PFSK-1 (cell line): ENCODE measurements at regions not wholly inside any gene's neighbourhood (a gene's known extent, or its start where the extent isn't known, plus 50 kb on each side); places are given as distances from the start of the nearest gene placed in this dataset.

Experiments
- FOXP2 ChIP-seq: optimal IDR thresholded peaks from 2 replicates; pipeline ENCODE3; 2011; ENCODE audit warnings: borderline replicate concordance, control low read depth, inconsistent platforms; ENCODE audit not compliant: insufficient read depth; ENCODE audit errors: extremely low read length, extremely low read depth
- POLR2AphosphoS5 ChIP-seq: IDR thresholded peaks from 2 replicates; pipeline ENCODE4 v1.6.1; 2012; ENCODE audit warnings: low read depth, mild to moderate bottlenecking, control low read depth, low read length, moderate library complexity
- SIN3A ChIP-seq: IDR thresholded peaks from 2 replicates; pipeline ENCODE4 v1.6.1; 2012; ENCODE audit warnings: mild to moderate bottlenecking, low read length, moderate library complexity, borderline replicate concordance; ENCODE audit not compliant: insufficient read depth
- TAF1 ChIP-seq: IDR thresholded peaks from 2 replicates; pipeline ENCODE4 v1.6.1; 2012; ENCODE audit warnings: low read length, control low read depth, borderline replicate concordance; ENCODE audit not compliant: insufficient read depth
- TF ChIP-seq, protein P1 (sequence below), 2 experiments: IDR thresholded peaks; 2 replicates each; pipeline versions ENCODE4 v1.6.1 to v1.8.0; 2011 to 2012; ENCODE audit warnings: low read depth in 2 of 2, low read length in 2 of 2, control low read depth in 1 of 2, inconsistent platforms in 1 of 2, mild to moderate bottlenecking in 1 of 2, moderate library complexity in 1 of 2; ENCODE audit not compliant: insufficient read depth in 1 of 2

DNA sequence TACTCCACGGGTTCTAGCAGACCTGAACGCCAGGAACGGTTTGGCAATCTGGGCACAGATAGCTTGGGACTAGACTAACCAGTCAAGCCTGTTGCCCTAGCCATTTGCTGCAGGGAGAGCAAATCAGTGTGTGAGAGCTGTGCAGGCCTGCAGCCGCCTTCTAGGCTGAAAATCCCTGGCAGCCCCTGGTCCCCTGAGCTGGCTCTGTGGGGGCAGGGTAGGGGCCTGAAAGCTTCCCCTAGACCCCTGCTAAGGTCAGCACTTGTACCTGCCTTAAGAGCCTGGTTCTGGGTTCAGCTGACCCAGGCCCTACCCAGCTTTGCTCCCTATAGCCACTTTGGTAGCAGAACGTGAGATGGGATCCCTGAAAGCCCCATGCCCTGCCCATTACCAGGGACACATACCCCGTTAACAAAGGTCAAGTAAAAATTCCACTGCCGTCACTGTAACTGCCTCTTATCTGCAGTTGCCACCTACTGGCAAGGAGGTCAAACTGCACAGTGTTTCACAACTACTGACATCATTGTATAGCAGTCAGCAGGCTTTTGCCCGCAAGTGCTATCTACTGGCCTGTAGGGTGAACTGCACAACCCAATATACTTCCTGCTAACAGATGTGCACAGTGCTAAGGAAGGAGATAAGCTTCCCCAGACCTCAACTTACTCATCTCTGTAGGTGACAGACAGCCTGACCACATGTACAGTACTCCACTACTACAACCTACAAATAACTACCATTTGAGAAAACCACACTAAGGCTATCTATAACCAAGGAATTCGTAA is 95.1 kb upstream of the OLIG3 start:
- no peak for TF ChIP-seq FOXP2
- no peak for TF ChIP-seq POLR2AphosphoS5
- TF ChIP-seq, protein P1, sequence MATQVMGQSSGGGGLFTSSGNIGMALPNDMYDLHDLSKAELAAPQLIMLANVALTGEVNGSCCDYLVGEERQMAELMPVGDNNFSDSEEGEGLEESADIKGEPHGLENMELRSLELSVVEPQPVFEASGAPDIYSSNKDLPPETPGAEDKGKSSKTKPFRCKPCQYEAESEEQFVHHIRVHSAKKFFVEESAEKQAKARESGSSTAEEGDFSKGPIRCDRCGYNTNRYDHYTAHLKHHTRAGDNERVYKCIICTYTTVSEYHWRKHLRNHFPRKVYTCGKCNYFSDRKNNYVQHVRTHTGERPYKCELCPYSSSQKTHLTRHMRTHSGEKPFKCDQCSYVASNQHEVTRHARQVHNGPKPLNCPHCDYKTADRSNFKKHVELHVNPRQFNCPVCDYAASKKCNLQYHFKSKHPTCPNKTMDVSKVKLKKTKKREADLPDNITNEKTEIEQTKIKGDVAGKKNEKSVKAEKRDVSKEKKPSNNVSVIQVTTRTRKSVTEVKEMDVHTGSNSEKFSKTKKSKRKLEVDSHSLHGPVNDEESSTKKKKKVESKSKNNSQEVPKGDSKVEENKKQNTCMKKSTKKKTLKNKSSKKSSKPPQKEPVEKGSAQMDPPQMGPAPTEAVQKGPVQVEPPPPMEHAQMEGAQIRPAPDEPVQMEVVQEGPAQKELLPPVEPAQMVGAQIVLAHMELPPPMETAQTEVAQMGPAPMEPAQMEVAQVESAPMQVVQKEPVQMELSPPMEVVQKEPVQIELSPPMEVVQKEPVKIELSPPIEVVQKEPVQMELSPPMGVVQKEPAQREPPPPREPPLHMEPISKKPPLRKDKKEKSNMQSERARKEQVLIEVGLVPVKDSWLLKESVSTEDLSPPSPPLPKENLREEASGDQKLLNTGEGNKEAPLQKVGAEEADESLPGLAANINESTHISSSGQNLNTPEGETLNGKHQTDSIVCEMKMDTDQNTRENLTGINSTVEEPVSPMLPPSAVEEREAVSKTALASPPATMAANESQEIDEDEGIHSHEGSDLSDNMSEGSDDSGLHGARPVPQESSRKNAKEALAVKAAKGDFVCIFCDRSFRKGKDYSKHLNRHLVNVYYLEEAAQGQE (IDR thresholded peaks at IDR 0.05; ENCODE audit: insufficient read depth in 1 of 2, low read depth in 2 of 2, low read length in 2 of 2) = no peak
- TF ChIP-seq TAF1 = no peak

DNA sequence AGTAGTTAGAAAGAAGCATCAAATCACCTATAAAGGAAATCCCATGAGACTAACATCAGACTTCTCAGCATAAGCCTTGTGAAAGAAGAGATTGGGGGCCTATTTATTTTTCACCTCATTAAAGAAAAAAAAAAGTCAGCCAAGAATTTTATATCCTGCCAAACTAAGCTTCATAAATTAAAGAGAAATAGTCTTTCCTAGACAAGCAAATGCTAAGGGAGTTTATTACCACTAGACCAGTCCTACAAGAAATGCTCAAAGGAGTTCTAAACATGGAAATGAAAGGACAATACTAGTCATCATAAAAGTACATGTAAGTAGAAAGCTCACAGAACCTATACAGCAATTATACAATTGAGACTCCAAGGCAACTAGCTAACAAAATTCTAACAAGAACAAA is 96.5 kb upstream of the OLIG3 start:
- no peak for TF ChIP-seq FOXP2
- TF ChIP-seq TAF1 = no peak
- TF ChIP-seq POLR2AphosphoS5 = no peak
- TF ChIP-seq, protein P1 (IDR thresholded peaks at IDR 0.05; ENCODE audit: insufficient read depth in 1 of 2, low read depth in 2 of 2, low read length in 2 of 2) = no peak
- TF ChIP-seq SIN3A = no peak

DNA sequence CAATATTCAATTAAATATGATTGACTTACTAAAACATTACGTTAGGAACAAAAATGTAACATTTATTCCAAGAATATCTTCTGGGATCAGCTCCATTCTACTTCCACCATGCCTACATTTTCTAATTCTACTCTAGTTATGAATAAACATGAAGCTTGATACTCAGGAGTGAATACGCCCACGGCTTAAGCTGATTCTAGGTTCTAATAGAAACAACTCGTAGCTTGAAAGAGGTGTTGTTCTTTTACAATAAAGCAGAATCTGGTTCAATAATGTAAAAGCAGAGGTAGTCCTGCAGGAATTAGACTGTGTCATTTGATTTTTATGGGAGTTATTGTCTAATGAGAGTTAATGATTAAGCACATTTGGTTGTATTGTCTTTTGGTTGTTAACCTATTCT is 107.3 kb upstream of the OLIG3 start:
- TF ChIP-seq, protein P1 (IDR thresholded peaks at IDR 0.05; ENCODE audit: insufficient read depth in 1 of 2, low read depth in 2 of 2, low read length in 2 of 2) = no peak
- TF ChIP-seq FOXP2 = no peak
- no peak for TF ChIP-seq SIN3A
- no peak for TF ChIP-seq POLR2AphosphoS5
- TF ChIP-seq TAF1 = no peak

DNA sequence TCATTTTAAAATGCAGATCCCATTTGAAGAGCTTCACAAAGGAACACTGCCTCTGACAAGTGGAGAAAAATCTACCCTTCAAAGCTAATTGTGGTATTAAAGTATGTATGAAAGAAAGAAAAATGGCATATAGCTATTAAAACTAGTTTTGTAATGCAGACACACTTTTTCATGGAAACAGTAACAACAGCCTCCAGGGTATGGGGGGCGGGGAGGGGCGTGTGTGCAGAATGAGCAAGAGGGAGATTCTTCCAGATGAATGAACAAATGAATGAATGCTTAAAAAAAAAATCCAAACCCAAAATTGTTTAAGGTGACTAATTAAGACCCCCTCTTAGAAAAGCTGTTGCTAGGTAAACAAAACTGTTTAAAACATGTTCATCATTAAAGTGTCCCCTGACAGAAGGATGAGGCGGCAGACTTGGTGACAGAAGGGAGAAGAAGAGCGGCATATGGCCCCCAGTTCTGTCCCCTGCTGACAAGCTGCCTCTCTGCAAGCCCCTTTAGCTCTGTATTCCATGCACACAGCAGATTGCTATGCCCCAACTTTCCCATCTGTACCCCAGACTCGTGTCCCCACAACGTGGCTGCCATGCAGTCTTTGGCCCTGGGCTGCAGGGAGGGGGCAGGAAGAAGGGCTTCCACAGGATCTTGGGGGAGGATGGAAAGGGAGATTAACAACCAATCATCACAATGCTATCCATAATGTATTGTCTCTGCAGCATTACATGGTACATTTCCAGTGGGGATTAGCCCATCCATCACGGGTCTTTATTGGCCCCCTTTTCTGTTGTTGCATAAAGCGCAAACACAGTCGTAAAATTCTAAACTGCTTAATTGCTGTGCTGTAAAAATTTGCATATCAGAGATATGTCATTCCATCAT is 108.4 kb upstream of the OLIG3 start:
- no peak for TF ChIP-seq FOXP2
- TF ChIP-seq POLR2AphosphoS5 = no peak
- TF ChIP-seq SIN3A = no peak
- TF ChIP-seq, protein P1 (IDR thresholded peaks at IDR 0.05; ENCODE audit: insufficient read depth in 1 of 2, low read depth in 2 of 2, low read length in 2 of 2) = no peak
- no peak for TF ChIP-seq TAF1
